Type B pancreatic cell (in vitro differentiated cells): ENCODE measurements at regions not wholly inside any gene's neighbourhood (a gene's known extent, or its start where the extent isn't known, plus 50 kb on each side); places are given as distances from the start of the nearest gene placed in this dataset.

Source experiments
- DNase-seq: peaks from one replicate; pipeline ENCODE4 v3.0.0; 2021; ENCODE audit warnings: mixed read lengths; ENCODE audit not compliant: unreplicated experiment; ENCODE audit errors: extremely low spot score
- H3K27ac Mint-ChIP-seq: 2 replicates; pipeline ENCODE4 v1.8.0; 2021; ENCODE audit warnings: mild to moderate bottlenecking, mixed read lengths
- H3K27me3 Mint-ChIP-seq: 2 replicates; pipeline ENCODE4 v1.8.0; 2021; ENCODE audit warnings: mixed read lengths
- H3K36me3 Mint-ChIP-seq: 2 replicates; pipeline ENCODE4 v1.8.0; 2021; ENCODE audit warnings: mixed read lengths
- H3K4me1 Mint-ChIP-seq: one replicate; pipeline ENCODE4 v1.8.0; 2021; ENCODE audit warnings: mixed read lengths; ENCODE audit not compliant: unreplicated experiment
- H3K4me3 Mint-ChIP-seq: 2 replicates; pipeline ENCODE4 v1.8.0; 2021; ENCODE audit warnings: mild to moderate bottlenecking, mixed read lengths
- H3K9me3 Mint-ChIP-seq: 2 replicates; pipeline ENCODE4 v1.8.0; 2021; ENCODE audit warnings: mixed read lengths
- TF ChIP-seq, protein P1 (sequence below): fragments of 200-600 bp; sonication (generic); conservative IDR thresholded peaks from 2 replicates; pipeline ENCODE4 v1.5.0; 2021; ENCODE audit warnings: antibody characterized with exemption, mild to moderate bottlenecking

DNA sequence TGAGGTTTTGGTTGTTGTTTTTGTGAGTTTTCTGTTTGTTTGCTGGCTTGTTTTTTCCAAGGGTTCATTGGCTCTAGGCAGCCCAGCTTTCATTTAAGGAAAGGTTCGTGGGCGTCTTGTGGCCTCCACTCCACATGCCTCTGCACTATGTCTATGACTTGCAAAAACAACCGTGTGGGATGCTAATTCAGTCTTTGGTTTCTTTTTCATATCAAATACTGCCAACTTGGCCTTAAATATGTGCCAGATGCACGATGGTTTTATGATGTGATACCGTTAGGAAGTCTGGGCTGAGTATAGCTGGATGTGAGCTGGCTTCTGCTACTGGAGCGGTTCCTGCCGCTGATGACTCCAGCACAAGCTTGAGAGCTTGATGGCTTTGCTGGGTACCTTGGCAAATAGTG is 96.3 kb downstream of the BMP2 start:
- DNase-seq = no peak
- H3K27me3 Mint-ChIP-seq = peaks cover 10% of the 10 kb centered on the region
- no peaks in the 10 kb centered on the region for H3K4me1 Mint-ChIP-seq
- H3K4me3 Mint-ChIP-seq = no peak overlapping the region
- no peaks in the 10 kb centered on the region for H3K36me3 Mint-ChIP-seq
- TF ChIP-seq, protein P1, sequence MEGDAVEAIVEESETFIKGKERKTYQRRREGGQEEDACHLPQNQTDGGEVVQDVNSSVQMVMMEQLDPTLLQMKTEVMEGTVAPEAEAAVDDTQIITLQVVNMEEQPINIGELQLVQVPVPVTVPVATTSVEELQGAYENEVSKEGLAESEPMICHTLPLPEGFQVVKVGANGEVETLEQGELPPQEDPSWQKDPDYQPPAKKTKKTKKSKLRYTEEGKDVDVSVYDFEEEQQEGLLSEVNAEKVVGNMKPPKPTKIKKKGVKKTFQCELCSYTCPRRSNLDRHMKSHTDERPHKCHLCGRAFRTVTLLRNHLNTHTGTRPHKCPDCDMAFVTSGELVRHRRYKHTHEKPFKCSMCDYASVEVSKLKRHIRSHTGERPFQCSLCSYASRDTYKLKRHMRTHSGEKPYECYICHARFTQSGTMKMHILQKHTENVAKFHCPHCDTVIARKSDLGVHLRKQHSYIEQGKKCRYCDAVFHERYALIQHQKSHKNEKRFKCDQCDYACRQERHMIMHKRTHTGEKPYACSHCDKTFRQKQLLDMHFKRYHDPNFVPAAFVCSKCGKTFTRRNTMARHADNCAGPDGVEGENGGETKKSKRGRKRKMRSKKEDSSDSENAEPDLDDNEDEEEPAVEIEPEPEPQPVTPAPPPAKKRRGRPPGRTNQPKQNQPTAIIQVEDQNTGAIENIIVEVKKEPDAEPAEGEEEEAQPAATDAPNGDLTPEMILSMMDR = no peak
- no peaks in the 10 kb centered on the region for H3K9me3 Mint-ChIP-seq
- no peak overlapping the region for H3K27ac Mint-ChIP-seq

DNA sequence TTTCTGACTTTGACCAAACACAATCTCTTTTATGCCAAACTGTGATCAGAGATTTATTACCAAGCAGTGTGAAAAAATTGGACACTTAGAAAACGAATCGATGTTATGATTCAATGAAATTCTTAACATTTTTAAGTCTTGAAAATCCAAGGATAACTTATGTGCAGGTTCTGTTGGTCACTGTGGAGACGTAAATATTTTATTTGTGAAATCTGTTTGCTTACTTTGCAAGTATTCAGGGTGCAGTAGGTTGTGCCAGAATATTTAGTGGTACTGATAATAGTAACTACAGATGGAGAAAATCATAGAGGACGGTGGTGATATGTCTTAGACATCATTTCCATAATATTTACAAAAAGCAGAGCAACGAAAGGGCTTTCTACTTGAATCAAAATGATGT is 97.3 kb downstream of the BMP2 start:
- DNase-seq = no peak
- H3K4me3 Mint-ChIP-seq = no peak overlapping the region
- H3K9me3 Mint-ChIP-seq = no peaks in the 10 kb centered on the region
- H3K27me3 Mint-ChIP-seq = peaks cover 11% of the 10 kb centered on the region
- TF ChIP-seq, protein P1 = no peak
- H3K4me1 Mint-ChIP-seq = no peaks in the 10 kb centered on the region
- no peaks in the 10 kb centered on the region for H3K36me3 Mint-ChIP-seq
- H3K27ac Mint-ChIP-seq = no peak overlapping the region

GRCh38 chr20:6866741-6867140 is 99.3 kb downstream of the BMP2 start:
- H3K27me3 Mint-ChIP-seq = peaks cover 11% of the 10 kb centered on the region
- H3K4me1 Mint-ChIP-seq = peaks cover under 1% of the 10 kb centered on the region
- TF ChIP-seq, protein P1 = no peak
- H3K4me3 Mint-ChIP-seq = no peak overlapping the region
- H3K36me3 Mint-ChIP-seq = no peaks in the 10 kb centered on the region
- no peaks in the 10 kb centered on the region for H3K9me3 Mint-ChIP-seq
- no peak overlapping the region for H3K27ac Mint-ChIP-seq
- no peak for DNase-seq

- TF ChIP-seq, protein P1 = no peak
- Mint-ChIP-seq H3K9me3 (no peaks in the 10 kb centered on the region), H3K36me3 (no peaks in the 10 kb centered on the region), H3K4me3 (no peak overlapping the region), H3K27ac (no peak overlapping the region), H3K4me1 (peaks cover 8% of the 10 kb centered on the region), H3K27me3 (peaks cover 7% of the 10 kb centered on the region)
- no peak for DNase-seq
These were observed 101.4 kb downstream of the BMP2 start for GRCh38 chr20:6868861-6869260.

DNA sequence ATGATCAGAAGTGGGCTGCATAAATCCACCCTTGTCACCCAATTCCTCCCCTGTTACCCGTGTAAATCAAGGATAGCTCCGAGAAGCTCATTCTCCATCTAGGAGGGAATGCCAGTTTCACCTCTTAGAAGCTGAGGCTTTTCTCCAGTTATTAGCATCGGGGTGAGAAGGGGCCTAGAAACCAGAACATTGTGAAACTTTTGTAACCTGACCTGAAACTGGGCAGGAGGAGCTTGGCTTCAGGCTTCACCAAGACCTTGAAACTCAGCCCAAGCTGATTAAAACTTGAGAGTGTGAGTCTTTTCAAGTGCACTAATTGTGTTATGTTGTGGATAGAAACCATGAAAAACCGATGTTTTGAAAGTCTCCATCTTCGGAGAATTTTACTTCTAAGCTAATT is 103.1 kb downstream of the BMP2 start:
- Mint-ChIP-seq H3K4me1 (peaks cover 8% of the 10 kb centered on the region), H3K9me3 (no peaks in the 10 kb centered on the region), H3K4me3 (no peak overlapping the region), H3K36me3 (no peaks in the 10 kb centered on the region), H3K27ac (no peak overlapping the region), H3K27me3 (peaks cover 3% of the 10 kb centered on the region)
- no peak for DNase-seq
- TF ChIP-seq, protein P1 = no peak

DNA sequence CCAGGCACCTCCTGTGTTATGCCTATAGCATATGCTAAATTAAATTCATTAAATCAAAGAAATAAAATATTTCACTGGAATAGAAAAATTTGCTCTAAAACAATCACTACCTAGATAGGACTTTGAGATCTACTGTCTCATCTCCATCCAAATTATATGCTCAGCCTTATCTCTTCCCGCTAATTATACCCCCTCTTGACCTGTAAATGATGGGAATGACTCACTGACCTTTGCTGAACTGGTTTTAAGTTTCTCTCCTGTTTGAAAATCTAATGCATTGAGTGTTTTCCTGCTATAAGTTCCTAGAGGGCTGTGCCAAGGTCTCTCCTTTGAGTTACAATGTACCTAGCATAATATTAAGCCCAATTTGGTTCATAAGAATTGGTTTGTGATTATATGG is 110.1 kb downstream of the BMP2 start:
- TF ChIP-seq, protein P1 = no peak
- Mint-ChIP-seq H3K27me3 (peaks cover 3% of the 10 kb centered on the region), H3K4me3 (no peak overlapping the region), H3K4me1 (no peaks in the 10 kb centered on the region), H3K36me3 (no peaks in the 10 kb centered on the region), H3K9me3 (no peaks in the 10 kb centered on the region), H3K27ac (no peak overlapping the region)
- DNase-seq = no peak
